ENCODE measurements at regions not wholly inside any gene's neighbourhood (a gene's known extent, or its start where the extent isn't known, plus 50 kb on each side); places are given as distances from the start of the nearest gene placed in this dataset.

GRCh38 chr2:187177253-187177652 is 270.8 kb downstream of the CALCRL start:
- TF ChIP-seq, protein P1, sequence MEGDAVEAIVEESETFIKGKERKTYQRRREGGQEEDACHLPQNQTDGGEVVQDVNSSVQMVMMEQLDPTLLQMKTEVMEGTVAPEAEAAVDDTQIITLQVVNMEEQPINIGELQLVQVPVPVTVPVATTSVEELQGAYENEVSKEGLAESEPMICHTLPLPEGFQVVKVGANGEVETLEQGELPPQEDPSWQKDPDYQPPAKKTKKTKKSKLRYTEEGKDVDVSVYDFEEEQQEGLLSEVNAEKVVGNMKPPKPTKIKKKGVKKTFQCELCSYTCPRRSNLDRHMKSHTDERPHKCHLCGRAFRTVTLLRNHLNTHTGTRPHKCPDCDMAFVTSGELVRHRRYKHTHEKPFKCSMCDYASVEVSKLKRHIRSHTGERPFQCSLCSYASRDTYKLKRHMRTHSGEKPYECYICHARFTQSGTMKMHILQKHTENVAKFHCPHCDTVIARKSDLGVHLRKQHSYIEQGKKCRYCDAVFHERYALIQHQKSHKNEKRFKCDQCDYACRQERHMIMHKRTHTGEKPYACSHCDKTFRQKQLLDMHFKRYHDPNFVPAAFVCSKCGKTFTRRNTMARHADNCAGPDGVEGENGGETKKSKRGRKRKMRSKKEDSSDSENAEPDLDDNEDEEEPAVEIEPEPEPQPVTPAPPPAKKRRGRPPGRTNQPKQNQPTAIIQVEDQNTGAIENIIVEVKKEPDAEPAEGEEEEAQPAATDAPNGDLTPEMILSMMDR (optimal IDR thresholded peaks at IDR 0.05 in 1 of 3, IDR thresholded peaks at IDR 0.05 in 1 of 3, conservative IDR thresholded peaks at IDR 0.05 in 1 of 3; ENCODE audit: extremely low read depth in 1 of 3, insufficient read depth in 2 of 3, low read length in 3 of 3): no peak
- TF ChIP-seq EZH2 (IDR thresholded peaks at IDR 0.05; ENCODE audit: low read length): no peak

All from keratinocyte (primary cell).